MM.1S (cell line): ENCODE measurements at regions not wholly inside any gene's neighbourhood (a gene's known extent, or its start where the extent isn't known, plus 50 kb on each side); places are given as distances from the start of the nearest gene placed in this dataset.

Experiments used
- DNase-seq: peaks from one replicate; pipeline ENCODE4 v3.0.0-alpha.2; 2015
- H2AFZ ChIP-seq: fragments of 300-600 bp; sonication (generic); 2 replicates; pipeline ENCODE4 v1.6.0; 2016; ENCODE audit warnings: antibody characterized with exemption, low read length
- H3F3A ChIP-seq: fragments of 300-600 bp; sonication (generic); 2 replicates; pipeline ENCODE4 v1.6.1; 2016; ENCODE audit warnings: mild to moderate bottlenecking, antibody characterized with exemption, low read length, moderate library complexity, mixed read lengths; ENCODE audit not compliant: insufficient read depth
- H3K27ac ChIP-seq: fragments of 300-600 bp; sonication (generic); 2 replicates; pipeline ENCODE4 v1.5.1; 2016; ENCODE audit warnings: mild to moderate bottlenecking, low read length
- H3K27me3 ChIP-seq: fragments of 300-600 bp; sonication (generic); replicated peaks from 2 replicates; pipeline ENCODE4 v1.6.0; 2016; ENCODE audit warnings: low read length; ENCODE audit not compliant: insufficient read depth
- H3K36me3 ChIP-seq: fragments of 300-600 bp; sonication (generic); replicated peaks from 2 replicates; pipeline ENCODE4 v1.6.1; 2016; ENCODE audit warnings: mild to moderate bottlenecking, low read length, mixed read lengths; ENCODE audit not compliant: insufficient read depth
- H3K4me1 ChIP-seq: fragments of 300-600 bp; sonication (generic); 2 replicates; pipeline ENCODE4 v1.6.1; 2016; ENCODE audit warnings: low read length, mixed read lengths
- H3K4me2 ChIP-seq: fragments of 300-600 bp; sonication (generic); 2 replicates; pipeline ENCODE4 v1.6.0; 2016; ENCODE audit warnings: low read depth, low read length
- H3K4me3 ChIP-seq: fragments of 300-600 bp; sonication (generic); 2 replicates; pipeline ENCODE4 v1.5.1; 2016; ENCODE audit warnings: low read length, mixed read lengths
- H3K79me2 ChIP-seq: fragments of 300-600 bp; sonication (generic); 2 replicates; pipeline ENCODE4 v1.6.1; 2016; ENCODE audit warnings: mixed run types, low read length, mixed read lengths
- H3K9ac ChIP-seq: fragments of 300-600 bp; sonication (generic); 2 replicates; pipeline ENCODE4 v1.6.1; 2016; ENCODE audit warnings: low read length, mixed read lengths
- H3K9me2 ChIP-seq: fragments of 300-600 bp; sonication (generic); replicated peaks from 2 replicates; pipeline ENCODE4 v1.6.1; 2016; ENCODE audit warnings: mild to moderate bottlenecking, low read length, mixed read lengths; ENCODE audit not compliant: insufficient read depth
- H3K9me3 ChIP-seq: fragments of 300-600 bp; sonication (generic); replicated peaks from 2 replicates; pipeline ENCODE4 v1.6.1; 2016; ENCODE audit warnings: mild to moderate bottlenecking, low read length, mixed read lengths; ENCODE audit not compliant: insufficient read depth
- H4K20me1 ChIP-seq: fragments of 300-600 bp; sonication (generic); 2 replicates; pipeline ENCODE4 v1.6.1; 2016; ENCODE audit warnings: mild to moderate bottlenecking, low read length, moderate library complexity, mixed read lengths; ENCODE audit not compliant: insufficient read depth
- CTCF ChIP-seq: fragments of 300-600 bp; sonication (generic); IDR thresholded peaks from 2 replicates; pipeline ENCODE4 v1.5.1; 2016; ENCODE audit warnings: antibody characterized with exemption, low read length, mixed read lengths
- EZH2 ChIP-seq: fragments of 300-600 bp; sonication (generic); optimal IDR thresholded peaks from 2 replicates; pipeline ENCODE3; 2017; ENCODE audit warnings: low read depth, mild to moderate bottlenecking, antibody characterized with exemption, low read length, mixed read lengths
- EZH2phosphoT487 ChIP-seq: fragments of 300-600 bp; sonication (generic); IDR thresholded peaks from 2 replicates; pipeline ENCODE4 v1.6.1; 2018; ENCODE audit warnings: antibody characterized with exemption, low read length

GRCh38 chr5:124337996-124338395 lies 408.4 kb downstream of the ZNF608 start:
- Histone ChIP-seq H3K36me3 (no peaks in the 10 kb centered on the region), H3F3A (no peaks in the 10 kb centered on the region), H4K20me1 (no peaks in the 10 kb centered on the region), H3K4me1 (no peaks in the 10 kb centered on the region), H3K9ac (no peak overlapping the region), H2AFZ (no peak overlapping the region), H3K9me2 (no peaks in the 10 kb centered on the region), H3K4me2 (no peak overlapping the region), H3K4me3 (no peak overlapping the region), H3K27me3 (no peaks in the 10 kb centered on the region), H3K79me2 (no peaks in the 10 kb centered on the region), H3K9me3 (no peaks in the 10 kb centered on the region), H3K27ac (no peak overlapping the region)
- DNase-seq: no peak
- no peak for TF ChIP-seq EZH2phosphoT487
- TF ChIP-seq EZH2: no peak
- TF ChIP-seq CTCF: no peak

- Histone ChIP-seq H3K27ac (no peak overlapping the region), H3K4me1 (no peaks in the 10 kb centered on the region), H2AFZ (no peak overlapping the region), H3F3A (no peaks in the 10 kb centered on the region), H3K4me3 (no peak overlapping the region), H3K4me2 (no peak overlapping the region), H3K9ac (no peak overlapping the region), H3K9me2 (no peaks in the 10 kb centered on the region), H3K9me3 (no peaks in the 10 kb centered on the region), H3K27me3 (no peaks in the 10 kb centered on the region), H3K36me3 (no peaks in the 10 kb centered on the region), H3K79me2 (no peaks in the 10 kb centered on the region), H4K20me1 (no peaks in the 10 kb centered on the region)
- DNase-seq: no peak
- TF ChIP-seq CTCF: no peak
- TF ChIP-seq EZH2: no peak
- no peak for TF ChIP-seq EZH2phosphoT487
These were observed 413.0 kb downstream of the ZNF608 start for GRCh38 chr5:124333298-124333979.

GRCh38 chr5:124332273-124332672 lies 414.2 kb downstream of the ZNF608 start:
- H4K20me1 ChIP-seq: no peaks in the 10 kb centered on the region

More at GRCh38 chr5:124332273-124332672, 414.2 kb downstream of the ZNF608 start:
- Histone ChIP-seq H3K79me2 (no peaks in the 10 kb centered on the region), H3K9me3 (no peaks in the 10 kb centered on the region), H3K27ac (no peak overlapping the region), H3F3A (no peaks in the 10 kb centered on the region), H3K9me2 (no peaks in the 10 kb centered on the region), H3K4me3 (no peak overlapping the region), H3K4me1 (no peaks in the 10 kb centered on the region), H2AFZ (no peak overlapping the region), H3K9ac (no peak overlapping the region), H3K27me3 (no peaks in the 10 kb centered on the region), H3K4me2 (no peak overlapping the region), H3K36me3 (no peaks in the 10 kb centered on the region)
- TF ChIP-seq EZH2: no peak
- TF ChIP-seq CTCF: no peak
- TF ChIP-seq EZH2phosphoT487: no peak
- no peak for DNase-seq
